Natural killer cell (primary cell): ENCODE measurements at regions not wholly inside any gene's neighbourhood (a gene's known extent, or its start where the extent isn't known, plus 50 kb on each side); places are given as distances from the start of the nearest gene placed in this dataset.

Experiments
- ATAC-seq, 3 donors: fragments of 150-1000 bp in 2 of 3; fragments of 200-7000 bp in 1 of 3; cut with Tn5 transposase; 1 replicate in 1 of 3; 2 replicates in 2 of 3; pipeline ENCODE4 v1.10.0; 2021; ENCODE audit warnings: mild to moderate bottlenecking in 2 of 3, moderate library complexity in 2 of 3
- DNase-seq, 2 donors: peaks; one replicate each; pipeline versions ENCODE4 v3.0.0 to v3.0.0-alpha.2; 2013 to 2021; ENCODE audit warnings: mixed read lengths in 1 of 2
- H3K27ac ChIP-seq: one replicate; pipeline ENCODE4 v1.5.1; 2013; ENCODE audit warnings: mild to moderate bottlenecking, low read length
- H3K27me3 ChIP-seq: one replicate; pipeline ENCODE4 v1.6.1; 2013; ENCODE audit warnings: low read length; ENCODE audit not compliant: control insufficient read depth, insufficient read depth
- H3K36me3 ChIP-seq: one replicate; pipeline ENCODE4 v1.6.1; 2013; ENCODE audit warnings: low read length; ENCODE audit not compliant: control insufficient read depth, insufficient read depth
- H3K4me1 ChIP-seq: one replicate; pipeline ENCODE4 v1.6.1; 2013; ENCODE audit warnings: low read length; ENCODE audit not compliant: control insufficient read depth, insufficient read depth
- H3K4me3 ChIP-seq: one replicate; pipeline ENCODE4 v1.5.1; 2013; ENCODE audit warnings: low read length
- H3K9me3 ChIP-seq: one replicate; pipeline ENCODE4 v1.6.1; 2013; ENCODE audit warnings: low read length; ENCODE audit not compliant: control insufficient read depth, insufficient read depth
- H3K27ac Mint-ChIP-seq, 2 donors: one replicate each; pipeline ENCODE4 v1.8.0; 2022; ENCODE audit warnings: mild to moderate bottlenecking in 2 of 2, mixed read lengths in 2 of 2, moderate library complexity in 1 of 2
- H3K27me3 Mint-ChIP-seq, 2 donors: one replicate each; pipeline ENCODE4 v1.8.0; 2022; ENCODE audit warnings: low read depth in 2 of 2, mixed read lengths in 2 of 2
- H3K36me3 Mint-ChIP-seq: one replicate; pipeline ENCODE4 v1.8.0; 2022; ENCODE audit warnings: mixed read lengths
- H3K4me1 Mint-ChIP-seq, 2 donors: one replicate each; pipeline ENCODE4 v1.8.0; 2022; ENCODE audit warnings: mixed read lengths in 2 of 2
- H3K4me3 Mint-ChIP-seq: one replicate; pipeline ENCODE4 v1.8.0; 2022; ENCODE audit warnings: mild to moderate bottlenecking, moderate library complexity, mixed read lengths
- H3K9me3 Mint-ChIP-seq, 2 donors: one replicate each; pipeline ENCODE4 v1.8.0; 2022; ENCODE audit warnings: mixed read lengths in 2 of 2
- WGBS: methylation state at CpG from one replicate; pipeline ENCODE4 v1.1.7; 2013; ENCODE audit warnings: missing lambda C conversion rate; ENCODE audit not compliant: insufficient coverage; 5-methylcytosine and 5-hydroxymethylcytosine counted together
- intact Hi-C: fragments of 100-400 bp; cut with micrococcal nuclease; formaldehyde crosslinking; loops from one replicate; pipeline ENCODE4 v1.14.2; 2022
- TF ChIP-seq, protein P1 (sequence below): fragments of 200-600 bp; IDR thresholded peaks from one replicate; pipeline ENCODE4 v1.8.0; 2022; ENCODE audit warnings: antibody characterized with exemption

DNA sequence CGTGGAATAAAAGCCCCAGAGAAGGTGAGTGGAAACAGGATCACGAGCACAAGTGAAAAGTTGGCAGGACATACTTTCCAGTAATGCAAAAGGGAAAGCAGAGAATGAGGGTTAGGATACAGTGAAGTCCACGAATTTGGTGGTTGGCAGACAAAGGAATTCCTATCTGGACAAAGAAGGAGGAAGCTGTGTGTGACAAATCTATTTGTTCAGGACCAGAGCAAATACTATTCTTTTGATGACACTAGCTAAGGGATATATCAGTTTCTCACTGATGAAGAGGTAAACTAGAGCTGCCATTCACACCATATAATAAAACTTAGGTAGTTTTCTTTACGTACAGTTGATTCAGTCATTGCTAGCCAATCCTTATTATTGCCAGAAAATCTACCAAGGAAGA is 156.8 kb upstream of the GRIK2 start:
- ATAC-seq, result no peak
- WGBS, result 66% methylated on average over 3 of the region's 4 CpGs

DNA sequence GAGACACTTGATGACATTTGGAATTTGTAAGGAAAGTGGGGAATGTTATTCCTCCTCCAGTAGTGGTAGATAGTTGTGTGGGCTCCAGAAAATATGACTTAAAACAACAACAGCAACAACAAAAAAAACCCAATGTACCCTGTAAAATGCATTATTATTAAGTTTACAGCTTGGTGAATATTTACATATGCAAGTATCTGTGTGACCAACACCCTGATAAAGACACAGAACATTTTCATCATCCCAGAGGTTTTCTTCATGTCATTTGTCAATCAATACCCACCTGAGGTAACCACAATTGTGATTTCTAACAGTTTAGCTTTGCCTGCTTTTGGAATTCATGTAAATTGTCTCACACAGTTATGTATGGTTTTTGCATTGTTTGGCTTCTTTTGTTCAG is 152.1 kb upstream of the GRIK2 start:
- H3K27ac Mint-ChIP-seq, result no peak overlapping the region
- TF ChIP-seq, protein P1, sequence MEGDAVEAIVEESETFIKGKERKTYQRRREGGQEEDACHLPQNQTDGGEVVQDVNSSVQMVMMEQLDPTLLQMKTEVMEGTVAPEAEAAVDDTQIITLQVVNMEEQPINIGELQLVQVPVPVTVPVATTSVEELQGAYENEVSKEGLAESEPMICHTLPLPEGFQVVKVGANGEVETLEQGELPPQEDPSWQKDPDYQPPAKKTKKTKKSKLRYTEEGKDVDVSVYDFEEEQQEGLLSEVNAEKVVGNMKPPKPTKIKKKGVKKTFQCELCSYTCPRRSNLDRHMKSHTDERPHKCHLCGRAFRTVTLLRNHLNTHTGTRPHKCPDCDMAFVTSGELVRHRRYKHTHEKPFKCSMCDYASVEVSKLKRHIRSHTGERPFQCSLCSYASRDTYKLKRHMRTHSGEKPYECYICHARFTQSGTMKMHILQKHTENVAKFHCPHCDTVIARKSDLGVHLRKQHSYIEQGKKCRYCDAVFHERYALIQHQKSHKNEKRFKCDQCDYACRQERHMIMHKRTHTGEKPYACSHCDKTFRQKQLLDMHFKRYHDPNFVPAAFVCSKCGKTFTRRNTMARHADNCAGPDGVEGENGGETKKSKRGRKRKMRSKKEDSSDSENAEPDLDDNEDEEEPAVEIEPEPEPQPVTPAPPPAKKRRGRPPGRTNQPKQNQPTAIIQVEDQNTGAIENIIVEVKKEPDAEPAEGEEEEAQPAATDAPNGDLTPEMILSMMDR, result no peak
- no peaks in the 10 kb centered on the region for H3K27me3 Mint-ChIP-seq
- no peak for ATAC-seq
- Histone ChIP-seq H3K9me3 (peaks cover 3% of the 10 kb centered on the region), H3K27me3 (no peaks in the 10 kb centered on the region), H3K27ac (no peak overlapping the region), H3K4me3 (no peak overlapping the region), H3K4me1 (no peaks in the 10 kb centered on the region), H3K36me3 (no peaks in the 10 kb centered on the region)
- no peaks in the 10 kb centered on the region for H3K36me3 Mint-ChIP-seq
- intact Hi-C loops, result no loop called here
- H3K4me1 Mint-ChIP-seq, result no peaks in the 10 kb centered on the region
- no peak for DNase-seq
- no peak overlapping the region for H3K4me3 Mint-ChIP-seq
- peaks cover 4 to 8% of the 10 kb centered on the region in 2 donors for H3K9me3 Mint-ChIP-seq

More for the DNA sequence above, 156.8 kb upstream of the GRIK2 start:
- no peak overlapping the region for H3K27ac Mint-ChIP-seq
- intact Hi-C loops, result no loop called here
- no peaks in the 10 kb centered on the region for H3K36me3 ChIP-seq
- H3K27ac ChIP-seq, result no peak overlapping the region
- peaks cover 9 to 11% of the 10 kb centered on the region in 2 donors for H3K9me3 Mint-ChIP-seq
- TF ChIP-seq, protein P1, result no peak
- H3K9me3 ChIP-seq, result peaks cover 3% of the 10 kb centered on the region
- no peaks in the 10 kb centered on the region for H3K36me3 Mint-ChIP-seq
- H3K4me1 Mint-ChIP-seq, result no peaks in the 10 kb centered on the region
- H3K4me1 ChIP-seq, result no peaks in the 10 kb centered on the region
- no peak for DNase-seq
- no peak overlapping the region for H3K4me3 Mint-ChIP-seq
- H3K27me3 ChIP-seq, result no peaks in the 10 kb centered on the region
- H3K27me3 Mint-ChIP-seq, result no peaks in the 10 kb centered on the region
- no peak overlapping the region for H3K4me3 ChIP-seq

DNA sequence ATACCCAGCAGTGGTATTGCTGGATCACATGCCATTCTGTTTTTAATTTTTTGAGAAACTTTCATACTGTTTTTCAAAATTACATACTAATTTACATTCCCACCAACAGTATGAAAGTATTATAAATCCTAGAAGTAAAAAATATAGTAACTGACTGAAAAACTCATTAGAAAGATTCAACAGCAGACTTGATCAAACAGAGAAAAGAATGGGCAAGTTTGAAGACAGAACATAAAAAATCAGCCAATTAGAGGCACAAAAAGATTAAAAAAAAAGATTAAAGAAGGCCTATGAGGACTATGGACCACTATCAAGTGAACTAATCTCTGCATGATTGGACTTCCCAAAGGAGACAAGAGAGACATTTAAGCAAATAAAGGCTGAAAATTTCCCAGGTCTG is 144.0 kb upstream of the GRIK2 start:
- no peaks in the 10 kb centered on the region for H3K27me3 ChIP-seq
- TF ChIP-seq, protein P1, result no peak
- intact Hi-C loops, result no loop called here
- Mint-ChIP-seq H3K4me3 (no peak overlapping the region), H3K27ac (no peak overlapping the region), H3K27me3 (no peaks in the 10 kb centered on the region), H3K4me1 (no peaks in the 10 kb centered on the region), H3K9me3 (peaks cover 11 to 14% of the 10 kb centered on the region in 2 donors), H3K36me3 (peaks cover 20% of the 10 kb centered on the region)
- no peaks in the 10 kb centered on the region for H3K36me3 ChIP-seq
- DNase-seq, result no peak
- H3K27ac ChIP-seq, result no peak overlapping the region
- no peaks in the 10 kb centered on the region for H3K9me3 ChIP-seq
- ATAC-seq, result no peak
- no peak overlapping the region for H3K4me3 ChIP-seq
- H3K4me1 ChIP-seq, result no peaks in the 10 kb centered on the region

DNA sequence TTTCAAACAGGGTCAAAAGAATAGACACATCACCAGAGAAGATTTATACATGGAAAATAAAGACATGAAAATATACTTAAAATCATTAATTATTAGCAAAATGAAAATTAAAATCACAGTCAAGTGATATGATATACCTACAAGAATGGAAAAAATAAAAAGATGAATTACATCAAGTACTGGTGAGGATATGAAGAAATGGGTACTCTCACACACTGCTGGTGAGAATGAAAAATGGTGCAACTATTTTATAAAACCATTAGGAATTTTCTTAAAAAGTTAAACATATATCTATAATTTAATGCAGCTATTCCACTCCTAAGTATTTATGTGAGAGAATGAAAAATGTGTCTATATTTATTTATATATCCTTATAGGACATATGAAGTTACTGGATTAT is 136.3 kb upstream of the GRIK2 start:
- ATAC-seq (no peak), DNase-seq (no peak)
- Histone ChIP-seq H3K36me3 (no peaks in the 10 kb centered on the region), H3K4me3 (no peak overlapping the region), H3K4me1 (no peaks in the 10 kb centered on the region), H3K9me3 (no peaks in the 10 kb centered on the region), H3K27ac (no peak overlapping the region), H3K27me3 (no peaks in the 10 kb centered on the region)
- Mint-ChIP-seq H3K4me1 (no peaks in the 10 kb centered on the region), H3K9me3 (peaks cover 14 to 16% of the 10 kb centered on the region in 2 donors), H3K27ac (no peak overlapping the region), H3K27me3 (no peaks in the 10 kb centered on the region), H3K4me3 (no peak overlapping the region), H3K36me3 (no peaks in the 10 kb centered on the region)
- TF ChIP-seq, protein P1, result no peak
- intact Hi-C loops, result no loop called here
